ENCODE measurements at regions not wholly inside any gene's neighbourhood (a gene's known extent, or its start where the extent isn't known, plus 50 kb on each side); places are given as distances from the start of the nearest gene placed in this dataset.
"Not testable (repeated sequence)": the region's sequence is repeated elsewhere in the genome, so short reads cannot be mapped to it uniquely, and the experiment has no call there.

DNA sequence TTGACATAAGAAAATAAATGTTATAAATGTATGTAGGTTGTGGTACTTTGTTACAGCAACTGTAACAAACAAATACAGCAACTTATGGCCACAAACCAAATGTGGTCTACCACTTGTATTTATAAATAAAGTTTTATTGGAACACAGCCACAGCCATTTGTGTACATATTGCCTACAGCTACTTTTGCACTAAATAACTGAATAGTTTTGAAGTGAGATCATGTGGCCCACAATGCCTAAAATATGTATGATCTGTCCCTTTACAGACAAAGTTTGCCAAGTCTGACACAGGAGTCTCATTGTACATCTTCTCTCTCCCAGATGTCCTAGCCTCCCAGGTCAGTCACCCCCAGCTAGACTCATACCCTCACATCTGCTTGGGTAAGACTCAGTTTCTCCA is 283.6 kb upstream of the PRDM9 start:
- no peak for DNase-seq

- no peak for DNase-seq
Measured at GRCh38 chr5:23221831-23222230, 285.6 kb upstream of the PRDM9 start.

DNA sequence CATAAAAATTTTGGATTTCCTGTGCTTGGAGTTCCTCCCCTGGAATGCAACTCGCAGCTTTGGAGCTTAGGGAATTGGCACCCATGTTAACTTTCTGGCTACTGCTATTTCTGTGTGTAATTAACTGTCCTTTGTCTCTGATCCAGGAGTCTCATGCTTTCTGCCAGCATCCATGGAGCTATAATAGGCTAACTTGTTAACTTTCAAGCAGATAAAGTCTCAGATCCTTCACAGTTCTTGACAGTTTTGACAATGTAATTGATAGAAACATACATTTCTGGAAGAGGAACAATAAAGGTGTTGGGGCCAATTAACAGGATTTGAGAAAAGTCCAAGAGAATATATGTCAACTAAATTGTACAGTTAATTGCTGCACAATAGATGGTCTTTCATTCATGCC is 290.2 kb upstream of the PRDM9 start:
- DNase-seq: no peak

DNA sequence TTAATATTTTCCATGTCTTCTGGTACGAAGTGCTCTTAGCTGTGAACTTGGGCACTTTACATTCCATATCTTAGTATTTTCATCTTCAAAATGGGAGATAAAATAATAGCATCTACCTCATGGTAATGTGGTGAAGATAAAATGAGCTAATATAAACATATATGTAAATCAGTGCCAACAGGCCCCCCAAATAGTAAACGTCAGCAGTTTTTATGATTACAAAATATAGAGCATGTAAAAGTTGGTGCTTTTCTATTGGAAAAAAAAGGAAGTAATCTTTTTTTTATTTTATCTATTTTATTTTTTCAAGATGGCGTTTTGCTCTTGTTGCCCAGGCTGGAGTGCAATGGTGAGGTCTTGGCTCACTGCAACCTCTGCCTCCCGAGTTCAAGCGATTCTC is 291.1 kb upstream of the PRDM9 start:
- no peak for DNase-seq

DNA sequence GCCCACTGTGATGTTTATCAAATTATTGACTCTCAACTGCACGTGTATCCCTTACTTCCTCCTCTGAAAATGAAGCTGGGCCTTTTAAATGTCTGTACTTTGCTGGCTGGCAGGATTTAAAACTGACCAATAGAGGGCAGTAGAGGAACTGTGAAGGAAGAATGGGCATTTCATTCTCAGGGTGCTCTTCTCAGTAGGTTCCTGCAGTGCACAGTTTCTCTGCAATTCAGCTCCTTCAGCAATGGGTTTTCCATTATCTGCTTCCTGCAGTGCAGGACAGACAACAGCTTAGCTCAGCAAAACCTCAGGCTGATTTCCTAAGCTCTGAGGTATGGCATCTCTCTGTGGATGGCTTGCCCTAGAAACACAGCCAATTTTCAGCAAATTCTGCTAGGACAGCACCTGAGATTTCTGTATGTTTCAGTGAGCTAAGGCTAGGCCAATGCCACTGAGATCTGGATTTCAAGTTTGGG is 298.4 kb upstream of the PRDM9 start:
- DNase-seq: peak; percentile 94

DNA sequence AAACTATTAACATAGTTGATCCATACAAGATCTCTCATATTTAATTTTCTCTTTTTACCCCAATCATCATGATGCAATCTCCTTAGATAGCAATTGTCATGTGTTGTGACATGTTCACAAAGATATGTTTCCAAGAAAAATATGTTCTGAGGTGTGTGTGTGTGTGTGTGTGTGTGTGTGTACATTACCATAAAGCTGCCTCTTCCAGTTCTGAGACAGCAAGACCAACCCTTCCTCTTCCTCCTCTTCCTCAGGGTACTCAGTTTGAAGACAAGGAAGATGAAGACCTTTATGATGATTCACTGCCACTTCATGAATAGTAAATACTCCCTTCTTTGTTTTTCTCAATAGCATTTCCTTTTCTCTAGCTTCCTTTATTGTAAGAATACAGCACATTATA is 303.3 kb upstream of the PRDM9 start:
- DNase-seq: no peak

DNA sequence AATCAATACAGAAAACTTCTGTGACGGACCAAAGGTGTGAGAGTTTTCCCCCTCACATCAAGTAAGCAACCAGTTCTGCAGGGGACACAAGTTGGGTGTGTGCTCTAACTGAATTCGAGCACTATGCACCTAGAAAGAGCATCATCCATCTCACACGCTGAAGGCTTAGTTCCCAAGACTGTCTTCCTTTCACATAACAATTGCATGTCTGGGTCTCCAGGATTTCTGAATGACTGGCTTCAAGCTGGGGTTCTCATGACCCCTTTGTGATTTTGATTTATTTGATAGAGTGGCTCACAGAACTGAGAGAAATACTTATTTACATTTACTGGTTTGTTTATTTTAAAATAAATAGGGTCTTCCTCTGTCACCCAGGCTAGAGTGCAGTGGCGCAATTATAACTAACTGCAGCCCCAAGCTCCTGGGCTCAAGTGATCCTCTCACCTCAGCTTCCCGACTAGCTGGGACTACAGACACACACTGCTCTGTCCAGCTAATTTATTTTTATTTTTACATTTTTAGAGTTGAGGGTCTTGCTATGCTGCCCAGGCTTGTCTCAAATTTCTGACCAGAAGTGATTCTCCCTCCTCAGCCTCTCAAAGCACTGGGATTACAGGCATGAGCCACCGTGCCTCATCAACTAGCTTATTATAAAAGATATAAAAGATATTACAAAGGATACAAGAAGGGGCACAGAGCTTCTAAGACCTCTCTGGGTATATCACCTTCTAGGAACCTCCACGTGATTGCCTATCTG is 316.7 kb upstream of the CDH12 start:
- DNase-seq: no peak

GRCh38 chr5:23164971-23165370 is 311.8 kb upstream of the CDH12 start:
- DNase-seq: no peak

- no peak for DNase-seq
Measured at GRCh38 chr5:23158179-23158578, 305.0 kb upstream of the CDH12 start.

GRCh38 chr5:23157716-23158115 is 304.6 kb upstream of the CDH12 start:
- no peak for DNase-seq

- no peak for DNase-seq
Measured at GRCh38 chr5:23157169-23157568, 304.0 kb upstream of the CDH12 start.

- DNase-seq: no peak
Measured at GRCh38 chr5:23147625-23148024, 294.5 kb upstream of the CDH12 start.

DNA sequence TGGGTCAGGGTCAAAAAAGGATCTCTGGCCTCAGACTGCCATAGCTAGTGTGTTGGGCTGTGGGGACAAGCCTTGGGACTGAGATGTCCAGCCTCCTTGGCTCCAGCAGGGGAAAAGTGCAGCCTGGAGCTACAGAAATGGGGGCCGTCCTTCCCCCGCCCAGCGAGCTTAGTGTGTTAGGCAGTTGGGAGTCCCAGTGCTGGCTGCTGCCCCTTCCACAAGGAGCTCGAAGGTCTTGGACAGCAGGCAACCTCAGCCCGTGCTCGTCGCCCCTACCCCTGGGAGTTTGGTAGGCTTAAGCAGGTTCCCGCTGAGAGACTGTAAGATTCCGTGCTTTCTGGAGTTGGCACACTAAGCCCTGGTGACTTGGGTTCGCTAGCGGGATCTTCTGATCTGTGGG is 293.0 kb upstream of the CDH12 start:
- no peak for DNase-seq

DNA sequence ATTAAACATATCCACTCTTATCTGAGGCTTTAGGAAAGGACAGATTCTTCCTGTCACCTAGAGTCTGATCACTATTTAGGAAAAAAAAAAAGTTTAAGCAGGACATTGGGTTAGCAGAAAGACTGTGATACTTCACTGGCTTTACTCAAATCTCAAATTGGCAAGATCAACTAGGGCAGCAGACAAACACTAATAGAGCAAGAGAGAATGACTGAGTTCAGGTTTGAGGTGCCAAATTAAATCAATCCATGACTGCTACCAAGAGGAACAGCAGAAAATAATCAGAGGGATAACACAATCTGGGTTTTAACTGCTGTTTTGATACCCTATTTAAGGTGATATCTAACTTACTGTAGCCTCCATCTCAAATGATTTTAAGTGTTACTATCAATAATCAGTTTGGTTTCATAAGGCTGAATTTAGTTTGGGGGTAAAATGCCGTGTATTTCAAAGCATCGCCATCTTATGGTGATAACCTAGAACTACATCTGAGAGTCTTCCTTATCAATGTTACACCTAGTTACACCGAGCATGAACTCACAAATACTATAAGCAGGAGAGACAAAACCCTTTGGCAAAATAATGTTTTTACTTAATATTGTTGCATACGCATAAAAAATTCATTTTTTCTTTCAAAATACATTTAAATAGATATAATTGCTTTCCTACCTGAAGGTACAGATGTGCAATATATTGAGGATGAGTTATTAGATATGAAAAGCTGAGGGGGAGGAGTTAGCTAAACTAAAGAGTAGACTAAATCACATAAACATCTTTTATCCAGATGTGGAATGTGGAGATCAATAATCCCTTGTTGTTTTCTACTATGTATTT is 286.4 kb upstream of the CDH12 start:
- DNase-seq: peak; percentile 66

DNA sequence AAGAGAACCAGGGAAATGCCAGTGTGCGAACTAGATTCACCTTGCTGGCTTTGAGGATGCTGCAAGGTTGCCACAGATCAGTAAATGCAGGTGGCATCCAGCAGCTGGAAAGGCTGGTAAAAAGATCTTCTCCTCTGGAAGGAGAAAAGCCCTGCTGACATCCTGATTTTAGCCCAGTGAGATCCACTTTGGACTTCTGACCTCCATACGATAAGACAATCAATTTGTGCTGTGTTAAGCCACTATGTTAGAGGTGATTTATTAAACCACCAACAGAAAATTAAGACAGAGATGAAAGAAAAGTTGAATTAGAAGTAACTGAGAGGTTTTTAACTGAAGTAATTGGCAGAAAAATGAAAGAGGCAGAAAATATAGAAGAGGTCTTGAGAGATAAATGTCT is 283.8 kb upstream of the CDH12 start:
- no peak for DNase-seq

GRCh38 chr5:23132231-23132630 is 279.1 kb upstream of the CDH12 start:
- DNase-seq: no peak

DNA sequence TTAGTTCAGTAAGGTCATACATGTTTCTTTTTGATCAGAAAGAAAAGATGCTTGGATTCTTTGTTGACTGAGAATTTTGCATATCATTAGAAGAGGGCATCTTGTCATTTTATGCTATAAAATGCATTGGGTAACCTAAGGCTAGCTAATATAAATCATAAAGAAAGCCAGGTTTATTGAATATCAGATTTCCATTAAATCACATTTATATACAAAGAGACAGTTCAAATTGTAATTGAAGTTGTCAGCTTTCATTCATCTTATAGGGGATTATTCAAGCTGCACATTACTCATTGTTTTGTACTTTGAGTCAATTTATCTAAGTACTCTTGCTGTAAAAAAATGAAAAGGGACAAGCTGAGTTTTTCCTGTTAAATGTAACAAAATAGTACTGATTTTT is 259.1 kb upstream of the CDH12 start:
- DNase-seq: no peak

DNA sequence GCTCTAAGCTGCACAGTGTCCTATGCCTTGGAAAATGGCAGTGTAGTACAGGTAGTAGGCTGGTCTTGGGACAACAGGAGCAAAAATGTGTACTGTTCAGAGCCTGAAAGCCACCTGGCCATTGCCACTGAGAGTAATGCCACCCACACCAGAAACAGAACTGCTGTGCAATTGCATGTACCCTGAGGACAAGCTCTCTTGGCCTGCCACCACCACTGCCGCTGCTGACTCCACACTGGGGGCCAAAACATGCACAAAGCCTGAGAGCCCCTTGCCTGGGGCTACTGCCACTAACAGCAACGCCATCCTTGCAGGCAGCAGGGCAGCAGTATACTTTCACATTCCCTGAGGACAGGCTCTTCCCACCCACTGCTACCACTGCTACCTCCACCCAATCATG is 251.9 kb upstream of the CDH12 start:
- no peak for DNase-seq

GRCh38 chr5:23103566-23103965 is 250.4 kb upstream of the CDH12 start:
- DNase-seq: no peak

DNA sequence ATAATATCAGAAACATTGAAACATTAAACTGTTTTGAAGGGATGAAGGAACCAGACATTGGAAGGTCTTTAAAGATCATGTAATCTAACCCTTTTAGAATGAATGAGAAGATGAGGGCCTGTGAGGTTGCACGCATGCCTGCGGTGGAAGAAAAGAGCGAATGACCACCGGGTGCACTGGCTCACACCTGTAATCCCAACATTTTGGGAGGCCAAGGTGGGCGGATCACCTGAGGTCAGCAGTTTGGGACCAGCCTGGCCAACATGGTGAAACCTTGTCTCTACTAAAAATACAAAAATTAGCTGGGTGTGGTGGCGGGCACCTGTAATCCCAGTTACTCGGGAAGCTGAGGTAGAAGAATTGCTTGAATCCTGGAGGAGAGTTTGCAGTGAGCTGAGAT is 242.3 kb upstream of the CDH12 start:
- not testable (repeated sequence) for DNase-seq

- DNase-seq: no peak
Measured at GRCh38 chr5:23089286-23089685, 236.1 kb upstream of the CDH12 start.

DNA sequence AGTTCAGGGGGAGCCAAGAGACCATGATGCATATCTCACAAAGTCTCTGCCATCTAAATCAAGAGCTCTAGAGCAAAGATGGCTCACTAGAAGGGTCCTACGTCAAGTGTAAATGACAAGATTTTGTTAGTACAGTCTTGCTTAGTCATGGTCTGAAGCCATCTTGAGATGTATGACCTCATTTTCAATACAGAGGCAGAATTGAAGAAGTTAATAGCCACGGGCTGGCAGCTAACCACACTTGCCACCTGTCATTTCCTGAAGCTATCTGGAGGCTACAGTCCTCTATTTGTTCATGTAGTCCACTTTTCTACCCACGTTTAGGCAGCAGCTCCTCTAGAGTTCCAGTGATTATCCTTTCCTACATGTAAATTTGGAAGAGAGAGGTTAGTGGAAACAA is 231.7 kb upstream of the CDH12 start:
- DNase-seq: no peak

GRCh38 chr5:23072179-23072578 is 219.0 kb upstream of the CDH12 start:
- DNase-seq: no peak

GRCh38 chr5:23071682-23072081 is 218.5 kb upstream of the CDH12 start:
- DNase-seq: no peak
